H1 (cell line): ENCODE measurements at regions not wholly inside any gene's neighbourhood (a gene's known extent, or its start where the extent isn't known, plus 50 kb on each side); places are given as distances from the start of the nearest gene placed in this dataset.

ENCODE experiments used
- CTCF ChIA-PET: fragments of 300-600 bp; sonication (Branson Sonifier 250); formaldehyde crosslinking; loops from one replicate; lab custom pipeline; 2021; ENCODE audit not compliant: partially characterized antibody; lab: Charles Lee
- POLR2A ChIA-PET: fragments of 300-600 bp; sonication (Branson Sonifier 250); formaldehyde crosslinking; loops from one replicate; lab custom pipeline; 2021; ENCODE audit warnings: inconsistent platforms; ENCODE audit not compliant: partially characterized antibody; lab: Charles Lee
- DNase-seq, 2 experiments: peaks; one replicate each; pipeline versions ENCODE4 v3.0.0 to v3.0.0-alpha.2; 2010 to 2022; ENCODE audit warnings: low spot score in 2 of 2, low read depth in 1 of 2, mixed read lengths in 1 of 2
- FAIRE-seq: peaks from 2 replicates; lab custom pipeline; 2011; peaks lifted over from hg19 to GRCh38; lab: Jason Lieb, UNC
- H2AFZ ChIP-seq: 2 replicates; pipeline ENCODE4 v1.8.1; 2012; ENCODE audit warnings: low read length, inconsistent platforms
- H2AK5ac ChIP-seq: 2 replicates; pipeline ENCODE4 v1.6.1; 2013; ENCODE audit warnings: low read depth, low read length
- H2BK120ac ChIP-seq: replicated peaks from 2 replicates; pipeline ENCODE3; 2013; ENCODE audit warnings: low read depth, low read length, inconsistent platforms
- H2BK12ac ChIP-seq: 2 replicates; pipeline ENCODE4 v1.6.1; 2013; ENCODE audit warnings: low read depth, low read length
- H2BK15ac ChIP-seq: 2 replicates; pipeline ENCODE4 v1.6.1; 2013; ENCODE audit warnings: low read length
- H2BK20ac ChIP-seq: 2 replicates; pipeline ENCODE4 v1.6.1; 2013; ENCODE audit warnings: low read length
- H2BK5ac ChIP-seq: 2 replicates; pipeline ENCODE4 v1.6.1; 2013; ENCODE audit warnings: low read depth, low read length
- H3K14ac ChIP-seq: 2 replicates; pipeline ENCODE4 v1.6.1; 2013; ENCODE audit warnings: inconsistent platforms; ENCODE audit not compliant: insufficient read length
- H3K18ac ChIP-seq: 2 replicates; pipeline ENCODE4 v1.6.1; 2013; ENCODE audit warnings: low read length; ENCODE audit errors: extremely low read depth
- H3K23ac ChIP-seq: 2 replicates; pipeline ENCODE4 v1.6.1; 2013; ENCODE audit warnings: inconsistent platforms; ENCODE audit not compliant: insufficient read length
- H3K23me2 ChIP-seq: 2 replicates; pipeline ENCODE4 v1.6.1; 2013; ENCODE audit warnings: low read depth, low read length
- H3K27ac ChIP-seq: 2 replicates; pipeline ENCODE4 v1.6.1; 2011; ENCODE audit warnings: low read depth, low read length, inconsistent platforms
- H3K27me3 ChIP-seq, 4 experiments: replicated peaks in 1 of 4; 1 replicate in 1 of 4; 2 replicates in 3 of 4; pipeline versions ENCODE4 v1.6.1 to v1.8.1; 2011 to 2013; ENCODE audit warnings: low read length in 3 of 4, mild to moderate bottlenecking in 3 of 4, inconsistent platforms in 2 of 4, mixed read lengths in 2 of 4, moderate library complexity in 1 of 4; ENCODE audit not compliant: control insufficient read depth in 3 of 4, insufficient read depth in 3 of 4; ENCODE audit errors: extremely low read depth in 1 of 4
- H3K36me3 ChIP-seq, 4 experiments: 2 replicates each; pipeline versions ENCODE4 v1.6.1 to v1.8.1; 2011 to 2013; ENCODE audit warnings: mild to moderate bottlenecking in 4 of 4, low read length in 3 of 4, moderate library complexity in 2 of 4, control low read depth in 1 of 4, inconsistent platforms in 1 of 4; ENCODE audit not compliant: insufficient read depth in 4 of 4, control insufficient read depth in 2 of 4
- H3K4ac ChIP-seq: replicated peaks from 2 replicates; pipeline ENCODE3; 2013; ENCODE audit warnings: low read length, low read depth, mixed read lengths, inconsistent platforms; ENCODE audit not compliant: insufficient read length
- H3K4me1 ChIP-seq, 4 experiments: replicated peaks in 1 of 4; 1 replicate in 1 of 4; 2 replicates in 3 of 4; pipeline versions ENCODE4 v1.6.1 to v1.8.1; 2011 to 2013; ENCODE audit warnings: low read length in 3 of 4, inconsistent platforms in 2 of 4, mixed read lengths in 1 of 4; ENCODE audit not compliant: insufficient read depth in 4 of 4, control insufficient read depth in 3 of 4
- H3K4me2 ChIP-seq, 2 experiments: 2 replicates each; pipeline versions ENCODE4 v1.6.1 to v1.8.1; 2011 to 2013; ENCODE audit warnings: low read depth in 2 of 2, low read length in 2 of 2, control low read depth in 1 of 2, inconsistent platforms in 1 of 2, mild to moderate bottlenecking in 1 of 2; ENCODE audit not compliant: insufficient read depth in 1 of 2
- H3K4me3 ChIP-seq, 4 experiments: fragments of 200-600, 300-600 bp in 1 of 4; sonication (generic), shearing (Covaris generic), sonication (Bioruptor Twin) in 1 of 4; 2 replicates each; pipeline versions ENCODE4 v1.5.1 to v1.8.1; 2011 to 2016; ENCODE audit warnings: low read length in 4 of 4, low read depth in 3 of 4, control low read depth in 2 of 4, inconsistent platforms in 2 of 4, mild to moderate bottlenecking in 2 of 4, mixed read lengths in 1 of 4, moderate library complexity in 1 of 4; ENCODE audit not compliant: insufficient read depth in 2 of 4; ENCODE audit errors: extremely low read depth in 1 of 4
- H3K56ac ChIP-seq: replicated peaks from 2 replicates; pipeline ENCODE3; 2013; ENCODE audit warnings: low read depth, mild to moderate bottlenecking, mixed read lengths, low read length, inconsistent platforms; ENCODE audit not compliant: insufficient read length
- H3K79me1 ChIP-seq: 2 replicates; pipeline ENCODE4 v1.6.1; 2013; ENCODE audit warnings: low read depth, low read length, control low read depth
- H3K79me2 ChIP-seq, 2 experiments: 2 replicates each; pipeline versions ENCODE4 v1.6.1 to v1.8.1; 2012 to 2013; ENCODE audit warnings: low read length in 2 of 2, mild to moderate bottlenecking in 2 of 2, inconsistent platforms in 1 of 2; ENCODE audit not compliant: insufficient read depth in 2 of 2, control insufficient read depth in 1 of 2
- H3K9ac ChIP-seq, 4 experiments: replicated peaks in 1 of 4; 1 replicate in 1 of 4; 2 replicates in 3 of 4; pipeline versions ENCODE4 v1.6.1 to v1.8.1; 2011 to 2013; ENCODE audit warnings: low read depth in 3 of 4, low read length in 3 of 4, control low read depth in 2 of 4, mild to moderate bottlenecking in 2 of 4, moderate library complexity in 2 of 4, inconsistent platforms in 1 of 4; ENCODE audit errors: extremely low read depth in 1 of 4
- H3K9me3 ChIP-seq, 2 experiments: 2 replicates each; pipeline versions ENCODE4 v1.6.1 to v1.8.1; 2012 to 2013; ENCODE audit warnings: mild to moderate bottlenecking in 2 of 2, moderate library complexity in 2 of 2, control low read depth in 1 of 2, inconsistent platforms in 1 of 2, low read depth in 1 of 2, low read length in 1 of 2, mixed read lengths in 1 of 2; ENCODE audit not compliant: insufficient read depth in 2 of 2
- H4K20me1 ChIP-seq, 2 experiments: replicated peaks in 1 of 2; 2 replicates each; pipeline versions ENCODE3 to v1.8.1; 2011 to 2013; ENCODE audit warnings: inconsistent platforms in 2 of 2, low read length in 2 of 2, mild to moderate bottlenecking in 1 of 2; ENCODE audit not compliant: insufficient read depth in 2 of 2, control insufficient read depth in 1 of 2
- H4K5ac ChIP-seq: 2 replicates; pipeline ENCODE4 v1.6.1; 2013; ENCODE audit warnings: low read length, low read depth, mixed read lengths, inconsistent platforms; ENCODE audit not compliant: insufficient read length
- H4K8ac ChIP-seq: 2 replicates; pipeline ENCODE4 v1.8.0; 2013; ENCODE audit warnings: mild to moderate bottlenecking, moderate library complexity, low read length, inconsistent platforms; ENCODE audit not compliant: insufficient read depth; ENCODE audit errors: extremely low read depth
- H4K91ac ChIP-seq: replicated peaks from 2 replicates; pipeline ENCODE3; 2013; ENCODE audit warnings: low read length, mixed read lengths, inconsistent platforms; ENCODE audit not compliant: insufficient read length
- POLR2A ChIP-seq, 2 experiments: IDR thresholded peaks; 1 replicate in 1 of 2; 2 replicates in 1 of 2; pipeline ENCODE4 v1.6.1; 2011; ENCODE audit warnings: low read depth in 2 of 2, low read length in 2 of 2, mild to moderate bottlenecking in 2 of 2; ENCODE audit errors: control extremely low read depth in 1 of 2
- POLR2AphosphoS5 ChIP-seq: IDR thresholded peaks from 2 replicates; pipeline ENCODE4 v1.6.1; 2011; ENCODE audit warnings: low read depth, low read length
- RAD21 ChIP-seq, 2 experiments: IDR thresholded peaks in 1 of 2; conservative IDR thresholded peaks in 1 of 2; 2 replicates each; pipeline ENCODE4 v1.6.1; 2011; ENCODE audit warnings: low read depth in 2 of 2, low read length in 2 of 2, improper control_type of control experiment in 1 of 2, inconsistent platforms in 1 of 2, mild to moderate bottlenecking in 1 of 2, moderate library complexity in 1 of 2
- RBBP5 ChIP-seq: IDR thresholded peaks from 2 replicates; pipeline ENCODE4 v1.7.1; 2012; ENCODE audit warnings: low read depth, mild to moderate bottlenecking, inconsistent platforms, low read length, moderate library complexity, borderline replicate concordance
- SIN3A ChIP-seq, 2 experiments: IDR thresholded peaks in 1 of 2; conservative IDR thresholded peaks in 1 of 2; 2 replicates each; pipeline ENCODE4 v1.6.1; 2011 to 2012; ENCODE audit warnings: low read length in 2 of 2, improper control_type of control experiment in 1 of 2, low read depth in 1 of 2, mild to moderate bottlenecking in 1 of 2
- USF2 ChIP-seq: IDR thresholded peaks from 2 replicates; pipeline ENCODE4 v1.6.1; 2011; ENCODE audit warnings: low read length, improper control_type of control experiment
- WGBS, 2 experiments: shearing (Covaris generic) in 1 of 2; methylation state at CpG; one replicate each; pipeline versions ENCODE4 v1.1.6 to v1.1.7; 2013 to 2015; ENCODE audit warnings: low lambda C conversion rate in 2 of 2, mixed read lengths in 2 of 2, inconsistent platforms in 1 of 2, low coverage in 1 of 2, missing lambda C conversion rate in 1 of 2; ENCODE audit not compliant: insufficient replicate concordance in 2 of 2, insufficient coverage in 1 of 2, insufficient read length in 1 of 2; ENCODE audit errors: extremely low coverage in 1 of 2, missing lambda C conversion rate in 1 of 2; 5-methylcytosine and 5-hydroxymethylcytosine counted together

GRCh38 chr7:110007320-110008063 is 1083.4 kb upstream of the LRRN3 start:
- 92% methylated on average over 4 of the region's 4 CpGs; no CpG with 5 or more reads in 1 of the 2 experiments for WGBS, 2 experiments
- no peaks in the 10 kb centered on the region; the same call in 1 of the 2 replicates for H3K23me2 ChIP-seq
- H3K79me2 ChIP-seq: no peaks in the 10 kb centered on the region
- H4K8ac ChIP-seq: no peak overlapping the region
- H2AFZ ChIP-seq: no peak overlapping the region
- no peak overlapping the region for H3K9ac ChIP-seq
- no peak overlapping the region for H3K56ac ChIP-seq
- no peak overlapping the region for H2BK15ac ChIP-seq
- FAIRE-seq (no peak), DNase-seq (no peak)
- no peak overlapping the region for H3K18ac ChIP-seq
- no peaks in the 10 kb centered on the region for H3K79me1 ChIP-seq
- no peak overlapping the region for H3K4me2 ChIP-seq
- no peak overlapping the region for H4K5ac ChIP-seq
- no peak overlapping the region for H2BK20ac ChIP-seq
- no peak overlapping the region for H3K23ac ChIP-seq
- H2BK12ac ChIP-seq: no peak overlapping the region
- no peaks in the 10 kb centered on the region for H3K4me1 ChIP-seq
- H3K27ac ChIP-seq: no peak overlapping the region
- no peak overlapping the region for H3K4ac ChIP-seq
- no peak overlapping the region for H2BK5ac ChIP-seq
- no peak overlapping the region for H2AK5ac ChIP-seq
- no peaks in the 10 kb centered on the region for H4K20me1 ChIP-seq
- H2BK120ac ChIP-seq: no peak overlapping the region
- no peaks in the 10 kb centered on the region for H3K9me3 ChIP-seq
- no peak for TF ChIP-seq POLR2A (IDR thresholded peaks at IDR 0.05; ENCODE audit: control extremely low read depth in 1 of 2, low read depth in 2 of 2, low read length in 2 of 2)
- TF ChIP-seq RAD21 (IDR thresholded peaks at IDR 0.05 in 1 of 2, conservative IDR thresholded peaks at IDR 0.05 in 1 of 2; ENCODE audit: low read depth in 2 of 2, low read length in 2 of 2): no peak
- no peak for TF ChIP-seq RBBP5
- TF ChIP-seq USF2: no peak
- TF ChIP-seq POLR2AphosphoS5: no peak
- TF ChIP-seq SIN3A (conservative IDR thresholded peaks at IDR 0.05 in 1 of 2, IDR thresholded peaks at IDR 0.05 in 1 of 2; ENCODE audit: low read depth in 1 of 2, low read length in 2 of 2): no peak
- H3K14ac ChIP-seq: no peak overlapping the region
- H3K4me3 ChIP-seq: no peak overlapping the region
- ChIA-PET POLR2A (no interaction called here), CTCF (no interaction called here)
- no peak overlapping the region for H4K91ac ChIP-seq
- peaks cover 0 to 1% (median 0%) of the 10 kb centered on the region in 4 experiments; a peak in 1 of 7 replicates for H3K27me3 ChIP-seq
- H3K36me3 ChIP-seq: no peaks in the 10 kb centered on the region
